Kidney epithelial cell (primary cell): ENCODE measurements at regions not wholly inside any gene's neighbourhood (a gene's known extent, or its start where the extent isn't known, plus 50 kb on each side); places are given as distances from the start of the nearest gene placed in this dataset.

Experiments
- DNase-seq: peaks from one replicate; pipeline ENCODE4 v3.0.0-alpha.2; 2010; ENCODE audit warnings: low read depth
- H3K27me3 ChIP-seq: 2 replicates; pipeline ENCODE4 v1.6.0; 2011; ENCODE audit warnings: low read length; ENCODE audit not compliant: control insufficient read depth, insufficient read depth
- H3K36me3 ChIP-seq: 2 replicates; pipeline ENCODE4 v1.5.1; 2011; ENCODE audit warnings: low read length; ENCODE audit not compliant: control insufficient read depth, insufficient read depth
- H3K4me3 ChIP-seq: 2 replicates; pipeline ENCODE4 v1.5.1; 2011; ENCODE audit warnings: low read depth, mild to moderate bottlenecking, control low read depth, low read length
- TF ChIP-seq, protein P1 (sequence below): IDR thresholded peaks from 2 replicates; pipeline ENCODE4 v1.5.1; 2011; ENCODE audit warnings: mild to moderate bottlenecking, moderate library complexity, low read length, control low read depth, inconsistent platforms; ENCODE audit not compliant: insufficient read depth, poor library complexity, severe bottlenecking

DNA sequence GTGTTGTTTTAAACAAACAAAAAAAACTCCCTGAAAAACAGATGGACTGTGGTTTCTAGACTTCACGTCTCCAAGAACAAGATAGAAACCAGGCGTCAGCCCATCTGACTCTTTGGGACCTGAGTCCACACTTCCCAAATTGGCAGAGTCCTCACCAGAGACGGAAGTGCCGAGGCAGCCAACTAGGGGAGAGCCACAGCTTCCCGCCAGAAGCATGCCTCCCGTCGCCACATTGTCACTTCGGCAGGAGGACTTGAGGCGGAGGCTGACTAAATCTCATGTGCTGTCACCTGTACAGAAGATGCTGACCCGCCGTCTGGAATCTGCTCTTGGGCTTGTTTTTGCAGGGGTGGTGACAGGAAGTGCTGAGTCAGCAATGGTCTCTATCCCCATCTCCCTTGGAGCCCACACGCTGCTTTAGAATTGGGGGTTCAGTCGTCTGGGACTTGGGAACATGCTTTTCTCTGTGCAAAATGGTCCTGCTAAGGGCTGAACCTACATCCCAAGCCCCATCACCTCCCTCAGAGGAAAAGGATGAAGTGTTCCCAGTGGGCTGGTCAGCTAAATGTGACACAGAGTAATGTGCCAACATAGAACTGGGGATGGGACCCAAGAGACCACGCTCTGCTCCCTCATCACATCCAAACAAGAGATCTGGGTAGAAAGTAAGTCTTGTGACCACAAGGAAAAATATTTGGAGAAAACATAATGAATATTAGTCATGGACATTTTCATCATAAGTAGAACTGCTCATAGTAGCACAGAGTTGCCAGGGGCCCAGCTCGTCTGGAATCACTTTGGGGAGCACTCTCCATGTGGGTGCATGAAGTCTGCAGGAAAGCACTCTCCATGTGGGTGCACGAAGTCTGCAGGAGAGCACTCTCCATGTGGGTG is 152.9 kb downstream of the SNX19 start:
- Histone ChIP-seq H3K27me3 (no peaks in the 10 kb centered on the region), H3K4me3 (no peak overlapping the region), H3K36me3 (no peaks in the 10 kb centered on the region)
- DNase-seq = no peak
- TF ChIP-seq, protein P1, sequence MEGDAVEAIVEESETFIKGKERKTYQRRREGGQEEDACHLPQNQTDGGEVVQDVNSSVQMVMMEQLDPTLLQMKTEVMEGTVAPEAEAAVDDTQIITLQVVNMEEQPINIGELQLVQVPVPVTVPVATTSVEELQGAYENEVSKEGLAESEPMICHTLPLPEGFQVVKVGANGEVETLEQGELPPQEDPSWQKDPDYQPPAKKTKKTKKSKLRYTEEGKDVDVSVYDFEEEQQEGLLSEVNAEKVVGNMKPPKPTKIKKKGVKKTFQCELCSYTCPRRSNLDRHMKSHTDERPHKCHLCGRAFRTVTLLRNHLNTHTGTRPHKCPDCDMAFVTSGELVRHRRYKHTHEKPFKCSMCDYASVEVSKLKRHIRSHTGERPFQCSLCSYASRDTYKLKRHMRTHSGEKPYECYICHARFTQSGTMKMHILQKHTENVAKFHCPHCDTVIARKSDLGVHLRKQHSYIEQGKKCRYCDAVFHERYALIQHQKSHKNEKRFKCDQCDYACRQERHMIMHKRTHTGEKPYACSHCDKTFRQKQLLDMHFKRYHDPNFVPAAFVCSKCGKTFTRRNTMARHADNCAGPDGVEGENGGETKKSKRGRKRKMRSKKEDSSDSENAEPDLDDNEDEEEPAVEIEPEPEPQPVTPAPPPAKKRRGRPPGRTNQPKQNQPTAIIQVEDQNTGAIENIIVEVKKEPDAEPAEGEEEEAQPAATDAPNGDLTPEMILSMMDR = no peak

DNA sequence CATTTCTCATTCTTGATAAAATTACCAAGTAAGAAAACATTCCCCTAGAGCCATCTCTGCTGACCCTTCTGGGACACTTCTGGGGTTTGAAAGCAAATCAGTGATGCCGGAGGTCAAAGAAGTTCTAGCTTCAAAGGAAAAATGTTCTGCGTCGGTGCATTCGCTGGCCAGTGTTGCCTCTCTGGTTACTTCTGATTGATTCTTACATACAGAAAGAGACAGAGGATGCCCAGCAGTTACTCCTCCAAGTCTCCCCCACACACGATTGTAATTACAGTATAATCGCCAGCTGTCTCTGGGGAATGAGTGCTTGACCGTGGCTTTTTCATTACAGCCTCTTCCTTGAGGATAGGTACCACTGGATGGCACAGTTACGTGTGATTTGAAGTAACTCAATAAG is 150.9 kb downstream of the SNX19 start:
- TF ChIP-seq, protein P1 = no peak
- Histone ChIP-seq H3K4me3 (no peak overlapping the region), H3K27me3 (no peaks in the 10 kb centered on the region), H3K36me3 (no peaks in the 10 kb centered on the region)
- DNase-seq = no peak

DNA sequence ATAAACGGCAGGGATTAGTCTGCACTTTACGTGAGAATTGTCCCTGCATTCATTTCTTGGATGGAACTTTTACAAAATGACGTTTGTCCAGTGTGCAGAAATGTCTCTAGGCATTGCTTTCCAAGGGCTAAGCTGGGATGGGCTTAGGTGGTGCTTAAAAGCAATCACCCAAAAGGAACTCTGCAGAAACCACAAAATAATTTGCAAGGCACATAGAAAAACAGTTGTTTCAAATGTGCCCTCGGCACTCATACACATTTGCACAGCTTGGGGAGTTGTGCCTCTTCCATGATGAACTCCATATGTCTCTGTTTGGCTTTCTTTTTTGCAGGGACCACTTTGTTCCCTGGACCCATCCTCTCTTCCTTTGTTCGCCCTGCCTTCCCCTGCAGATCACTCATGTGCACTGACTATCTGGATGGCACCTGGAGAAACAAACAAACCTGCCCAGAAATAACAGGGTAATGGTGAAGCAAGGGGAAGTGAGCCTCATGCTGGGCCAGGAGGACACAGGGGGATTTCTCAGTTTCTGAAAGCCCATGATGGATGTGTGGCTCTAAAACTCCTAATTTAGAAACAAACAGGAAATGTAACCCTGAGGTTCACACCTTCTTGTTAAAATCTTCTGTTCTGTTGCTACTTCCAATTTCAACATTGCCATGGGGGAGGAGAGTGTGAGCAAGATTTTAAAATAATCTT is 150.2 kb downstream of the SNX19 start:
- no peak overlapping the region for H3K4me3 ChIP-seq
- H3K27me3 ChIP-seq = no peaks in the 10 kb centered on the region
- TF ChIP-seq, protein P1 = no peak
- no peaks in the 10 kb centered on the region for H3K36me3 ChIP-seq
- DNase-seq = no peak

DNA sequence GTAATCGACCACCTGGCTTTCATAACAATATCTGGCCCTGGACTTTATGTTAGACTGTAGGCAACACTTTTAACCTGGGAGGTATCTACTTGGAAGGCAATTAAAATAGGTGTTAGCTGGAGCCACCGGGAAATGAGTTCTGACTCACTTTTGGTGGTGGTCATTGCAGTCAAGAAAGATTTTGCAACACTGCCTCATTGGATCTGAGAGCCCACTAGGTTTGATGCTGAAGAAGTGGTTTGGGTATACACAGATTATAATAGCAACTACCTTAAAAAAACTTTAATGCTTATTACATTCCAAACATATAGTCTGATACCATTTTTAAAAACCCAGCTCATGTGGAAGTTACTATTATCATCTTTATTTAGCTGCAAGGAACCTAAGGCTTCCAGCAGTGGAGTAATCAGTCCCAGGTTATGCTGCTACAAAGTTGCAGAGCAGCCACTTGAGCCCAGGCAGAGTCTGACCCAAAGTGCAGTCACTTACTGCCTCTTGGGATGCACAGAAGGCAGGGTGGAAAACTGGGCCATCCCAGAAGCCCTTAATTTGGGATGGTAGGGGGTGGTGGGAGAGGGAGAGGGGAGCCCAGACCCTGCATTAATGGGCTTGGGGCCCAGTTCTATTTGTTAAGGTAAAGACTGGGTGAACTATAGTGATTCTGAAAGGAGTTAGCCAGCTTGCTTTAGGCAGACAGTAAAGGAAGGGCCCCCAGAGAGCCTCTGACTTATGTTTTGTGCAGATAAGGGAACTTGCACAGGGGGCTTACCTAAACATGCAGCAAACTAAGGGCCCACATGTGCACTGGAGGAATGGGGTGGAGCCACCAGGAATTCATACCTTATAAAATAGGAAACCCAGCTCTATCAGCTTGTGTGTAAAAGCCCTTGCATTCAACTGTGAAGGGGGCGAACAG is 149.4 kb downstream of the SNX19 start:
- Histone ChIP-seq H3K27me3 (no peaks in the 10 kb centered on the region), H3K36me3 (no peaks in the 10 kb centered on the region), H3K4me3 (no peak overlapping the region)
- no peak for DNase-seq
- TF ChIP-seq, protein P1 = no peak

DNA sequence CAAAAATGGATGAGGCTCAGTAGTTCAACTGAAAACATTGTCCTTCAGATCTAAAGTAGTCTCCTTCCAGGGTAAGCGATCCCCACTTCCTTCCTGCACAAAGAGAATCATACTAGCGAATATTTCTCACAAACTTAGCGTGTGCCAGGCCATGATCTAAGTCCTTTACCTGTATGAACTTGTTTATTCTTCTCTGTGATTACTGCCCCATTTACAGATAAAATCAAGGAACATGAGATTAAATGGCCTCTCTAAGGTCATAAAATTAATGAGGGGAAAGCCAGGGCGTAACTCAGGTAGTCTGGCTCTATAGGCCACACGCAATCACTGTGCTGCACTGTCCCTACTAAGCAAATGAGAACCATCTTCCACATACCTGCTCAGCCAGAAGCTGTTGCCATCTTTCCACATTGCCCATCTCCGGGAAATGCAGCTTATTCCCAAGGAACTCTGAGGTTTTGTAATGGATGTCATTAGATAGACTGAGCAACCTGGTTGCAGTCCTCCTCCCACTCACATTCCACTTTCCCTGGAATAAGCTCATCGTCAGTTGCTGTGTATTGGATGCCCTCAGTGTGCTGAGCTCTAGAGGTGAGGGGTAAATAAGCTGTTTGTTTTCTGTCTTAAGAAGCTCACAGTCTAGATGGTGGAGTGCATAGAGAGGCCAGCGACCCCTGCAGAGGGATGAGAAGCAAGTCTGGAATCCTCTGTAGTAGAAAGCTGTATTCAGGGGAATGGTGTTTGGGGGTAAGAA is 146.3 kb downstream of the SNX19 start:
- no peaks in the 10 kb centered on the region for H3K27me3 ChIP-seq
- no peak overlapping the region for H3K4me3 ChIP-seq
- TF ChIP-seq, protein P1 = no peak
- no peaks in the 10 kb centered on the region for H3K36me3 ChIP-seq
- DNase-seq = no peak
